ENCODE measurements at regions not wholly inside any gene's neighbourhood (a gene's known extent, or its start where the extent isn't known, plus 50 kb on each side); places are given as distances from the start of the nearest gene placed in this dataset.
"Not testable (repeated sequence)": the region's sequence is repeated elsewhere in the genome, so short reads cannot be mapped to it uniquely, and the experiment has no call there.

DNA sequence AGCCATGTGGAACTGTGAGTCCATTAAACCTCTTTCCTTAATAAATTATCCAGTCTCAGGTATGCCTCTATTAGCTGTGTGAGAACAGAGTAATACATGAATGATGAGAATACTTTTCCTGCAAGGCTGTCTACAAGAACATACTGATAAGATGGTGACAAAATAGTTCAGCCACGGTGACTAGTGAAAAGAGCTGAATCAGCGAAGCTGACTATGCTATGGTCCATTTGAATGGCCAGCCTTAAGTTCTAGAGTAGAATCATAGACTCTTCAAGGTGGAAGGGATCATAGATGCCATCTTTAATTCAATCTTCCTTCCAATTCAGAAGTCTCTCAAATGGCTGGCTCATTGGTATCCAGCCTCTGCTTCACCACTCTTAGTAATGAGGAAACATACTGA is 163.3 kb downstream of the SPANXN1 start:
- Mint-ChIP-seq H3K9me3 (ENCODE audit: insufficient read depth) (no peaks in the 10 kb centered on the region), H3K27ac (no peak overlapping the region), H3K27me3 (no peaks in the 10 kb centered on the region), H3K4me3 (no peak overlapping the region), H3K4me1 (no peaks in the 10 kb centered on the region)
- ATAC-seq (ENCODE audit: low read depth) (no peak), DNase-seq (no peak)
- Histone ChIP-seq H4K20me1 (ENCODE audit: control insufficient read depth, insufficient read depth, low read length, poor library complexity, severe bottlenecking) (no peaks in the 10 kb centered on the region), H3K4me3 (ENCODE audit: control extremely low read depth in 1 of 5, extremely low read depth in 1 of 5, insufficient read depth in 1 of 5, low read depth in 2 of 5, low read length in 4 of 5) (no peak overlapping the region), H3K79me2 (ENCODE audit: control insufficient read depth, insufficient read depth, low read length) (no peaks in the 10 kb centered on the region), H3K27ac (ENCODE audit: low read length in 2 of 2) (no peak overlapping the region), H3K9ac (ENCODE audit: low read length) (no peak overlapping the region), H2AFZ (ENCODE audit: insufficient read depth, low read depth, low read length, poor library complexity, severe bottlenecking) (no peak overlapping the region), H3K36me3 (replicated peaks in 1 of 2; ENCODE audit: control extremely low read depth in 1 of 2, control insufficient read depth in 1 of 2, extremely low read depth in 1 of 2, insufficient read depth in 2 of 2, low read length in 1 of 2) (no peaks in the 10 kb centered on the region), H3K27me3 (replicated peaks in 1 of 4; ENCODE audit: control extremely low read depth in 1 of 4, control insufficient read depth in 3 of 4, insufficient read depth in 4 of 4, low read length in 3 of 4) (no peaks in the 10 kb centered on the region), H3K4me1 (ENCODE audit: control insufficient read depth in 2 of 2, insufficient read depth in 2 of 2, low read length in 2 of 2) (no peaks in the 10 kb centered on the region), H3K4me2 (replicated peaks; ENCODE audit: low read depth, low read length, poor library complexity, severe bottlenecking) (no peak overlapping the region), H3K9me3 (ENCODE audit: control extremely low read depth in 1 of 3, control insufficient read depth in 2 of 3, insufficient read depth in 1 of 3, low read length in 2 of 3) (no peaks in the 10 kb centered on the region)
- no CpG with 5 or more reads among the region's 2 CpGs for WGBS (ENCODE audit: insufficient coverage)
- TF ChIP-seq EZH2 (IDR thresholded peaks at IDR 0.05; ENCODE audit: borderline replicate concordance, insufficient read depth, low read depth, low read length, poor library complexity, severe bottlenecking): no peak
- TF ChIP-seq, protein P1, sequence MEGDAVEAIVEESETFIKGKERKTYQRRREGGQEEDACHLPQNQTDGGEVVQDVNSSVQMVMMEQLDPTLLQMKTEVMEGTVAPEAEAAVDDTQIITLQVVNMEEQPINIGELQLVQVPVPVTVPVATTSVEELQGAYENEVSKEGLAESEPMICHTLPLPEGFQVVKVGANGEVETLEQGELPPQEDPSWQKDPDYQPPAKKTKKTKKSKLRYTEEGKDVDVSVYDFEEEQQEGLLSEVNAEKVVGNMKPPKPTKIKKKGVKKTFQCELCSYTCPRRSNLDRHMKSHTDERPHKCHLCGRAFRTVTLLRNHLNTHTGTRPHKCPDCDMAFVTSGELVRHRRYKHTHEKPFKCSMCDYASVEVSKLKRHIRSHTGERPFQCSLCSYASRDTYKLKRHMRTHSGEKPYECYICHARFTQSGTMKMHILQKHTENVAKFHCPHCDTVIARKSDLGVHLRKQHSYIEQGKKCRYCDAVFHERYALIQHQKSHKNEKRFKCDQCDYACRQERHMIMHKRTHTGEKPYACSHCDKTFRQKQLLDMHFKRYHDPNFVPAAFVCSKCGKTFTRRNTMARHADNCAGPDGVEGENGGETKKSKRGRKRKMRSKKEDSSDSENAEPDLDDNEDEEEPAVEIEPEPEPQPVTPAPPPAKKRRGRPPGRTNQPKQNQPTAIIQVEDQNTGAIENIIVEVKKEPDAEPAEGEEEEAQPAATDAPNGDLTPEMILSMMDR (IDR thresholded peaks at IDR 0.05): no peak
- ChIA-PET CTCF (no interaction called here), POLR2A (no interaction called here)
- intact Hi-C loops (cut with micrococcal nuclease): no loop called here

DNA sequence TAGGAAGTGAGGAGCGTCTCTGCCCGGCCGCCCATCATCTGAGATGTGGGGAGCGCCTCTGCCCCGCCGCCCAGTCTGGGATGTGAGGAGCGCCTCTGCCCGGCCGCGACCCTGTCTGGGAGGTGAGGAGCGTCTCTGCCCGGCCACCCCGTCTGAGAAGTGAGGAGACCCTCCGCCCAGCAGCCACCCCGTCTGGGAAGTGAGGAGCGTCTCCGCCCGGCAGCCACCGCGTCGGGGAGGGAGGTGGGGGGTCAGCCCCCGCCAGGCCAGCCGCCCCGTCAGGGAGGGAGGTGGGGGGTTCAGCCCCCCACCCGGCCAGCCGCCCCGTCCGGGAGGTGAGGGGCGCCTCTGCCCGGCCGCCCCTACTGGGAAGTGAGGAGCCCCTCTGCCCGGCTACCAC is 188.9 kb downstream of the SPANXN1 start:
- CTCF ChIA-PET; H3K4me3 Mint-ChIP-seq; H3K4me1 ChIP-seq (ENCODE audit: control insufficient read depth in 2 of 2, insufficient read depth in 2 of 2, low read length in 2 of 2); H3K4me1 Mint-ChIP-seq; DNase-seq; H3K4me3 ChIP-seq (ENCODE audit: control extremely low read depth in 1 of 5, extremely low read depth in 1 of 5, insufficient read depth in 1 of 5, low read depth in 2 of 5, low read length in 4 of 5); H3K27ac ChIP-seq (ENCODE audit: low read length in 2 of 2); H3K9me3 Mint-ChIP-seq (ENCODE audit: insufficient read depth); H3K4me2 ChIP-seq (replicated peaks; ENCODE audit: low read depth, low read length, poor library complexity, severe bottlenecking); H2AFZ ChIP-seq (ENCODE audit: insufficient read depth, low read depth, low read length, poor library complexity, severe bottlenecking); H3K9ac ChIP-seq (ENCODE audit: low read length); H3K79me2 ChIP-seq (ENCODE audit: control insufficient read depth, insufficient read depth, low read length); H3K9me3 ChIP-seq (ENCODE audit: control extremely low read depth in 1 of 3, control insufficient read depth in 2 of 3, insufficient read depth in 1 of 3, low read length in 2 of 3); H3K27me3 Mint-ChIP-seq; POLR2A ChIA-PET; H3K36me3 ChIP-seq (replicated peaks in 1 of 2; ENCODE audit: control extremely low read depth in 1 of 2, control insufficient read depth in 1 of 2, extremely low read depth in 1 of 2, insufficient read depth in 2 of 2, low read length in 1 of 2); ATAC-seq (ENCODE audit: low read depth); H3K27ac Mint-ChIP-seq; H3K27me3 ChIP-seq (replicated peaks in 1 of 4; ENCODE audit: control extremely low read depth in 1 of 4, control insufficient read depth in 3 of 4, insufficient read depth in 4 of 4, low read length in 3 of 4); H4K20me1 ChIP-seq (ENCODE audit: control insufficient read depth, insufficient read depth, low read length, poor library complexity, severe bottlenecking); intact Hi-C loops (cut with micrococcal nuclease): not testable (repeated sequence)
- WGBS (ENCODE audit: insufficient coverage): 100% methylated on average over 2 of the region's 32 CpGs

Measured in B cell (primary cell).